HG03432 (cell line): ENCODE measurements at regions not wholly inside any gene's neighbourhood (a gene's known extent, or its start where the extent isn't known, plus 50 kb on each side); places are given as distances from the start of the nearest gene placed in this dataset.

Source experiments
- ATAC-seq: cut with Tn5 transposase; IDR thresholded peaks from one replicate; pipeline ENCODE4 v1.9.1; 2021; ENCODE audit warnings: mild to moderate bottlenecking, moderate library complexity; ENCODE audit not compliant: unreplicated experiment

DNA sequence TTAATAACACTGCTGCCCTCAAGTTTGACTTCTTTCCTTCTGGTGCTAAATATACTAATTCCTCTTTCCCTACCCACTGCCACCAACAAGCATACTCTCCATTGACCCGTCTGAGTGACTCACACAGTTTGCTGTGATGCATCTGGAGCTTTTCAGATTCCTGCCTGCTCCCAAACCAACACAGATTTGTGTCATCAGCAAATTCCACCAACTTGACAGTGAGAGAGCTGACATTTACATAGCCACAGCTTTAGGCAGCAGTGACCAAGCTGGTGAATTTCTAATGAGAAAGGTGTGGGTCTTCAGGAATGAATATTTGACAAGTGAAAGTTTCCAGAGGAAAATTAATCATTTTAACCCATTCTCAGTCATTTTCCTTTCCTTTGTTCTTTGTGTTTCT is 96.5 kb upstream of the PRICKLE2 start:
- no peak for ATAC-seq

DNA sequence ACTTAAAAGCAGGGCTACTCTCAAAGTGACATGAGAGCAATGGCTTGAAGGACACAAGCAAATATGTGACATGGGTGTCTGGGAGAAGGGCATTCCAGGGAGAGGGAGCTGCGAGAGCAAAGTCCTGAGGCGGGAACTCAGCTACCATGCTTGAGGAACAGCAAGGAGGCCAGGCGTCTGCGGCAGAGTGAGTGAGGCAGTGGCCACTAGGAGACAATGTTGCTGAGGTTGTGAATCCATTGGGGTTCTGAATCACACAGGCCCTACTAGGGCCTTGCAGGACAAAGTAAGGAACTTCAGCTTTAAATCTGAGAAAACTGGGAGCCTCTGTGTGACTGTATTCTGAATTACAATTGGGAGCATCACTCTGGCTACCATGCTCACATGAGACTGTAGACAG is 94.1 kb upstream of the PRICKLE2 start:
- no peak for ATAC-seq

DNA sequence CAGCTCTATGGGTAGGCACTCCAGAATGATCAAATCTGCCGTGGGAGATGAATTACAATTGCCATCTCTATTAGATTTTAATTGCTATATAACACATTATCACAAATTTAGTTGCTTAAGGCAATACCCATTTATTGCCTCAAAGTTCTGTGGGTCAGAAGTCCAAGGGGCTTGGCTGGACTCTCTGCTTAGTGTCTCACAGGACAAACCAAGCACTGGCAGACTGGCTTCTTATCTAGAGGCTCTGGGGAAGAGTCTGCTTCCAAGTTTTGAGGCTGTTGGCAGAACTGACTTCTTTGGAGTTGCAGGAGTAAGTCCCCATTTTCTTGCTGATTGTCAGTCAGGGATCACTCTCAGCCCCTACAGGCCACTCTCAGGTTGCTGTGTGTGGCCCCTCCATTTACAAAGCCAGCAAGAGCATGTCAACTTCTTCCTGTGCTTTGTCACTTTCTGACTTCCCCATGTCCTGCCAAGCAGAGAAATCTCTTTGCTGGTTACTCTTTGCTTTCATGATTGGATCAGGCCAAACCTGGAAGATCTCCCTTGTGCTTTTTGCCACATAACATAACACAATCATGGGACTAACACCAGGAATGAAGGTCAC is 93.5 kb upstream of the PRICKLE2 start:
- no peak for ATAC-seq

DNA sequence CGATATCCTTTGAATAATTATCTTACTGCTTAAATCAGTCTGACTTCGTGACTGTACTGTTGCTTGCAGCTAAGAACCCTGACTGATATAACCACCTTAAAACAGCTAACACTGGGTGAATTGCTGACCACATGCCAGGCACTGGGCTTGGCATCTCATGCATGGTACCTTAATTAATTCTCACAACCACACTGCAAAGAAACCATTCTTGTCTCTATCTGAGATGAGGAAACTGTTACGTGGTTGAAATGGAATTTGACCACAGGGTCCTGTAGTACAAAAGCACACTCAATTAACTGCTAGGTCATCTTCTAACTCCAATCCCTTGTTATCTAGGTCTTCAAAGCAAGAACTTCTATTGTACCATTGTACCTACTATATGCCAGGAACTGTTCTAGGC is 92.7 kb upstream of the PRICKLE2 start:
- no peak for ATAC-seq

DNA sequence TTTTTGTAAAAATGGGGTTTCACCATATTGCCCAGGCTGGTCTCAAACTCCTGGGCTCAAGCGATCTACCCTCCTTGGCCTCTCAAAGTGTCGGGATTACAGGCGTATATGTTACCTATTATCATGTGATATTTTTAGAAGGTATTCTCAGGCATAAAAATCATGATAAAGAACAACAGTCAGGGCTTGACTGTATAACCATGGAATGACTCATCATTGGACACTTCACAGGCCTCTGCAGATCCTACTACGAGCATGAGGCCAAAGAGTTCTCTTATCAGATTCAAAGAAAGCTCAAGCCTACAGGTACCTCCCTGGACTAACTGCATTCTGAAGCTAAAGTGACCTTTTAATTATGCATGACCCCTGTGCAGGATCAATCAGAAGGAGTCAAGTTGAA is 91.7 kb upstream of the PRICKLE2 start:
- no peak for ATAC-seq

DNA sequence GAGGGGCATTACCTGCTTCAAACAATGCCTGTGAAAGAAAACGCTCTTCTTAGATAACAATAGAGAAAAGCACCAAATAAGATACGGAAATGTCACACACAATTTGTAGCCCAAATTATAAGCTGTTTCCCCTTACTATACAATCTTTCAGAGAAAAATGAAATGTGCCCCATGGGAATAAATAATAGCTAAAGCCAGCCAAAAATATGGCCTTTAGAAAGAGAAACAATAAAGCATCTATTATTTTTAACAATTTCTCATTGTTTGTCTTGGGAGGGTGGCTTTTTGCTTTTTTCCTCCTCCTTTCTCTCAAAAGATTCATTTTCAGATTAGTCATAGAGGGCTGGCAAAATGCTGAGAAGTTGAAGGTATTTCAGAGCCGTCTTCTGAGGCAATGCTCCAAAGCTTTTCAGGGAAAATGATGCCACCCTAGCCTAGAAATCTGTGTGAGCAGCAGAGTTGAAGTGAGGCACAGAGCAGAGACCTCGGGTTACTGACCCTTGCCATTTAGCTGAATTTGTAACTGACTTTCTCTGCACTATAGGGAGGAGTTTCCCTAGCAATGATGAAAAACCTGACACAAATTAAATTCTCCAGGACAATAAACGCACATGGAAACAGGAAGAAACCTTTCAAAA is 86.3 kb upstream of the PRICKLE2 start:
- ATAC-seq, result no peak

DNA sequence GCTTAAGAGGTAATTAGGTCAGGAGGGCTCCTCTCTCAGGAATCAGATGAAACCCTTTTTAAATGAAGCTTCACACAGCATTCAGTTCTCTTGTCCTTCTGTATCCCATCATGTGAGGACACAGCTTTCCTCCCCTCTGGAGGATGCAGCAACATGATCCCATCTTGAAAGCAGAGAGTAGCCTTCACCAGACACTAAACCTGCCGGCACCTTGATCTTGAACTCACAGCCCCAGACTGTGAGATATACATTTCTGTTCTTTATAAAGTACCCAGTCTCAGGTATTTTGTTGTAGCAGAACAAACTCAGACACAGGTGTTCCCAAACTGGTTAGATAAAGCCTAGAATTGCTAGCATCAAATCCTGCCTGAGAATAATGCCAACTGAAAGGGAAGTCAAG is 83.7 kb upstream of the PRICKLE2 start:
- ATAC-seq, result no peak

DNA sequence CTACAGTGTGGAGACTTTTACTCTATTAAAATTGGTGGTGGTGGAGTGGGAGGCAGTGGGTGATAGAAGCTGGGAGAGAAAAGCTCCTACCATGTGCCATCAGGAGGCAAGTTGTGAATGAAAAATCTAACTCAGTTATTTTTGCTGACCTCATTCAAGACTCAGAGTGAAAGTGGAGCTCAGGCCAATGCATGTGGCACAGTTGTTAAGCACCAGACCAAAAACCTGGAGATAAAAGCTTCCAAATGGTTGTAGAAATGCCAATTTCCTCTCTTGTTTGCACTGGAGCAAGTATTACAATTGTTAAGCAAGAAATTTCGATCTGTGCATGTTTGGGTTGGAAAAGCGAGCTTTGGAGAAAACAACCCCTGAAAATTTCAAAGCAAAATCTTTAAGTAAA is 81.5 kb upstream of the PRICKLE2 start:
- no peak for ATAC-seq

DNA sequence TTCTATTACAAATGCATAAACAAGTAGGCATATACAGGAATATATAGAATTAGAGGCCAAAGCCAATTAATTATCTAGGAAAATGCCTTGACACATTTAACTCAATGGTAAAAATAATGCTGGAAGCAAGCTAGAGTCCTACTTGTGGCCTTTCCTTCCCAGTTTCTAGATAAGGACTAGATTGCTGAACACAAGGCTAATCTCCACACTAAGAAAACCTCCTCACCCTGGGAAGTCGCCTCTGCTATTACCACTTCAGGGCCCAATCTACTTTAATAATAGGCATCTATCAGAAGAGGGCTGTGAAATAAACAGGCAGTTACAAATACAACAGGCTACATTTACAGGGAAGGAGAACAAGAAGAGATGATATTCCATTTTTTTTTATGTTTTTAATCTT is 80.5 kb upstream of the PRICKLE2 start:
- ATAC-seq, result no peak

DNA sequence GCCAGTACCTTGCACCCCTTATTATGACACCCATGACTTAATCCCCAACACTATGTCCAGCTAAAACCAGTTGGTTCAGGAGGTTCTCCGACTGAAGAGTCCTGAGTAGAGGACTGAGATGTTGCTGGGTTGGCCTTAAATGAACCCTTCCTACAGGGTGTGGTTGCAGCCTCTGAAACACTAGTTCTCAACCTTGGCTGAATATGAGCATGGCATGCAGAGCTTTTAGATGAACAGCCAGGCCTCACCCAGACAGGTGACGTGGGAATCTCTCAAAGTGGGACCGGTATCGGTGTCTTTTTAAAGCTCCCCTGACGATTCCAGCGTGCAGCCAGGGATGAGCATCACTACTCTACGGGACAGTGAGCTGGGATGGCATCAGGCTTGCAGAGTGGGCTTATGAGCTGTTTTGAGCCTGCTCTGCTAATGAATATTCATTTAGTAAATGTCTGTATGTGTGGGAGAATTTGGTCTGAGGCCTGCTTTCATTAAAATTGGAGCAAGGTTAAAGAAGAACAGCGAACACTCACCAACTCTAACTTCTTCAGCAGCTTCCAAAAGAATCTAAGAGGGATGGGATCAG is 79.7 kb upstream of the PRICKLE2 start:
- no peak for ATAC-seq

DNA sequence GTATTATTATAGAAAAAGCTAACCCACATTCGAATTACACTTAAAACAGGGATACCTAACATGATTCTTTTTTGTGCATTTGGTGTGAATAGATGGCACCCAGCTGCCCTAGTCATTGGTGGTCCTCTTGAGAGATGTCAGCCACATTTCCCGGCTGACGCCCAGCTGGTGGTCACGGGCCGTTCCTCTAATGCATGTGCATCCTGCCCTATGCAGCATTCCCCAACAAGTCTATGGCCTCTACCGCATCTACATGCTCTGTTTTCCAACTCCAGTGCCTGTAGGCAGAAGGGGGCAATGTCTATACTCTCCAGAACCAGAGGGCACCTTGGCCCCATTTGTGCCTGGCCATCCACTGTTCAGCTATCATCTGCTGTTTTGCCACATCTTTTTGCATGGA is 78.6 kb upstream of the PRICKLE2 start:
- no peak for ATAC-seq

DNA sequence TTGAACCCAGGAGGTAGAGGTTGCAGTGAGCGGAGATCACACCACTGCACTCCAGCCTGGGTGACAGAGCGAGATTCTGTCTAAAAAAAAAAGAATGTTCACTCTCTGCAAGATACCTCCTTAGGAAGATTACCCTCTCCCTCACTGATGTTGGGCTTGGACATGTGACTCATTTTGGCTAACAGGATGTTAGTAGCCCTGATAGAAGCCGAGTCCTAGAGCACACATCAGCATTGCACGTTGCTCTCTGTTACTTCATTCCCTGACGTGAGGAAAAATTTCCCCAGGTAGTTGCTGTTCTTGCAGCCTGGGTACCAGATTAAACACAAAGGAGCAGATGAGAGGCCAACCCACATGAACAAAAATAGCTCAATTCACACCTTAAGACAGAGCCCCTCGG is 78.1 kb upstream of the PRICKLE2 start:
- no peak for ATAC-seq

DNA sequence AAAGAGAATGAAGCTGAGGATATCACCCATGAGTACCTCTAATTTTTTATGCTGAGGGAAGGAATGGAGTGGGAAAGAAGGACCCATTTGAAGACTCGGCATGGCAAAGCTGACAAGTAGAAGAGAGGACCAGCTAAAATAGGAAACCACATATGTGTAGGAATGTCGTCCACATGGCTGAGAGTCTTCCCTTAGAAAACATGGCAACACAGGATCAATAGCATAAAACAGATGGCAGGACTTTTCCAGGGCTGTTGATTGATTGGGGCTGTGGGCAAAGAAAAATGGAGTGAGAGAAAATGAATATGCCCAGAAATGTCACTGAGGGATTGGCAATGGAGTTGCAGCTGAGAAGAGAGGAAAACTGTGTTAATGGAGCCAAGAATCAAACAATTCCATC is 76.2 kb upstream of the PRICKLE2 start:
- no peak for ATAC-seq

DNA sequence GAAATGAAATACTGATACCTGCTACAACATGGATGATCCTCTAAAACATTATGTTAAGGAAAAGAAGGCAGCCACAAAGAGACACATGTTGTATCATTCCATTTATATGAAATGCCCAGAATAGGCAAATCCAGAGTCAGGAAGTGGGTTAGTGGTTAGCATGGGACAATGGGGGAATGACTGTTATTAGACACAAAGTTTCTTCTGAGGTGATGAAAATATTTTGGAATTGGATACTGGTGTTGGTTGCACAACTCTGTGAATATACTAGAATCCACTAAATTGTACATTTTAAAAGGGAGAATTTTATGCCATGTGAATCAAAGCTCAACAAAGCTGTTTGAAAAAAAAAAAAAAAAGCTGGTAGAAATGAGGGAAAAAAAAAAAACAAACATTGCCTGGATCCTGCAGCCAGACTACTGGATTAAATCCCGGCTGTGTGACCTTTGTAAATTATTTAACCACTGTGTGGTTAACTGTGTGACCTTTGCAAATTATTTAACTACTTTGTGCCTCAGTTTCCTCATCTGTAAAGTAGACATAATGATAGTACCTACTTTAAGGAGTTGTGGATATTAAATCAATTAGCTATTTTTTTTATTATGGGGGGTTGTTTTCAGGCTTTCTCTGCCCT is 75.6 kb upstream of the PRICKLE2 start:
- ATAC-seq, result no peak

DNA sequence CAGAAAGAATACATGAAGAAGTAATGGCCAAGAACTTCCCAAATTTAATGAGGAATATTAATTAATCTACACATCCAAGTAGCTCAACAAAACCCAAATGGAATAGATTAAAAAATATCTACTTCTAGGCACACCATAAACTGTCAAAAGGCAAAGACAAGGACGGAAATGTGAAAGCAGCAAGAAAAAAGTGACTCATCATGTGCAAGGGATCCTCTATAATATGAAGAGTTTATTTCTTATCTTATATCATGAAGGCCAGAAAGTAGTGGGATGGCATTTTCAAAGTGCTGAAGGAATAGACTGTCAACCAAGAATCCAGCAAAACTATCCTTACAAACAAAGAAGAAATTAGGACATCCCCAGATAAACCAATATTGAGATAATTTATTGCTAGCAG is 73.9 kb upstream of the PRICKLE2 start:
- ATAC-seq, result no peak

DNA sequence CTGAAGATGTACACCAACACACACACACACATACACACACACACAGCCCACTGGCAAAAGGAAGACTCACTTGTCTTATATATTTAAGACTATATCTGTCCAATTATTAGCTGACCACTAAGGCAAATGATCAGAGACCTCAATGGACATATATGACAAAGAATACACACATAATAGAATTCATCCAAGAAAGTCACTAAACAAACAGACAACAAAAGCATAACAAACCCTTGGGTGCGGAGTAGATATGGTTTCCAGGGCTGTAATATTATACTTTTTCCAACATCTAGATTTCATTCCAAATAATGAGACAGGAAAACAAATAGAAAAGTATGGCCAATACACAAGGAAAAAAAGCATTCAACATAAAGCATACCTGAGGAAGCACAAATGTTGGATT is 72.3 kb upstream of the PRICKLE2 start:
- ATAC-seq, result no peak

DNA sequence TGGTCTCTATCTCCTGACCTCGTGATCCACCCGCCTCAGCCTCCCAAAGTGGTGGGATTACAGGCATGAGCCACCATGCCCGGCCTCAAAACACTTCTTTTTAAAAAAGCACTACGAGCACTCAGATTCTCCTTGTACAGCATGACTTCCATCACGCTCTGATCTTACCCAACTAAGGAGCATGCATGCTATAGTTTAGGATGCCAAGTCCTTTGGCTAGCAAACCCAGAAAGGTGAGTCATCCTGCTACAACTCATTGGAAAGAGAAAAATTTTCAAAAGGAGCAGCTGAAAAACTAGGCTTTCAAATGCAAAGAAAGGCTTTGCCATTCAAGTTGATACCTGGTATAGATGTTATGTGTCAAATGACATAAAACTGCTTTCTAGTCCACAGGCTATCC is 70.3 kb upstream of the PRICKLE2 start:
- no peak for ATAC-seq

DNA sequence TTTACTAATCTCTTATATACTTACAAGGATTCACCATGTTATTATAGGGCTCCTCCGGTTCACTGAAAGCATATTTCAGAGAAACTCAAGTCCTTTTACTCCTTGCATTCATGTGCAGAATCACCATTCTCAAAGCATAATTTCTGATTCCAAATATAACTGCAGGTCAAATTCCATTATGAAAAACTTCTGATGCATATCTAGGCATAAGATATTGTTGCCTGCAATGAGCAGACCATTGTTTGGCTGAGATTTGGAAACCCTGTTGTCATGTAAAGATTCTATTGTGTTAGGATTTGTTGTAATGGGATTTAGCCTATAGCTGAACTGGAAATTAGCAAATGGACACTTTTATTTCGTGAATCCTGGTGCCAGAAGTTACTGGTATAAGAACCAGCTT is 69.5 kb upstream of the PRICKLE2 start:
- no peak for ATAC-seq

DNA sequence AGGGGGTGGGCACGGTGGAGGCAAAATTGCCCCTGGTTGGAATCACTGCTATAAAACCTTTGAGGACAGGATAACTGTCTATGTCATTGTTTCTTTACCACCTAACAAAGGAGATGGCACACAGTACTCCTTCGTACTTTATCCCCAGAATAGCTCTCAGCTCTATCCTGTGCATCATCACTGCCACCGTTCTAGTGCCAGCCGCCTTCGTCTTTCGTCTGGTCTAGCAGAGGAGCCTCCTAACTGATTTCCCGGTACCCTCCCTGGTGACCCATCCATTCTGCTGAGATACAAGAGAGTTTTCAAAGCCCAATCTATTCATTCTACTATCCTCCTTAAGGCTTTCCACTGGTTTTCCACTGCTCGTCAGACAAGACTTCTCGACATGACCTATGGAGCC is 67.9 kb upstream of the PRICKLE2 start:
- no peak for ATAC-seq

DNA sequence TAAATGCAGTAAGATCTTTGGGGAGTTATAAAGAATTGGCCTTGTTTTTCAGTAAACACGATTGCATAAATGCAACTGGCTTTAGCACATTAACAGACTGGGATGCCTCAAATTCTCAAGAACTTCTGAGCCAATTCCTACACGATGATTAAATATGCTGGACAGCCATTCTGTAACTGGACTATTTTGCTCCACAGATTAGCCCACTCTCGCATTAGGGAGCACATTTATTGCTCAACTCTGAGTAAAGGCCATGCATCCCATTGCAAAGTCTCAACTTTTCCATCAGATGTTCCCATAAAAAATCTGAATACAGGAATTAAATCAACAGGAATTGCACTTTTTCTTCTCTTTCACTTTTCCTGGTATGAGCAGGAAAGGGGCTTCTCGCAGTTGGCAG is 66.7 kb upstream of the PRICKLE2 start:
- no peak for ATAC-seq

DNA sequence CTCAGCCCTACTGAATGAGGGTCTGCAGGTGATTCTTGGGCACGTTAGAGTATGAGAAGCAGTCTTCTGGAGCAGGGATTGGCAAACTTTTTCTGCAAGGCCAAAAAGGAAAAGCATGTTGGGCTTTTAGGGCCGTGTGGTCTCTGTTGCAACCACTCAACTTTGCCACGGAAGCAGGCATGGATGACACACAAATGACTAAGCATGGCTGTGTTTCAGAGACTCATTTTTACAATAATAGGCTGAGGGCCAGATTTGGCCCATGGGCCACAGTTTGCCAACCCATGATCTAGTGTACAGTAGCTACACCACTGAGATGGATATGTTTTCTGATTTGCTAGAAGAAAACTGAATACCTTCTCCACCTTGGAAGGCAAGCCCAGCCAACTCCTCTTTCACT is 66.1 kb upstream of the PRICKLE2 start:
- no peak for ATAC-seq

DNA sequence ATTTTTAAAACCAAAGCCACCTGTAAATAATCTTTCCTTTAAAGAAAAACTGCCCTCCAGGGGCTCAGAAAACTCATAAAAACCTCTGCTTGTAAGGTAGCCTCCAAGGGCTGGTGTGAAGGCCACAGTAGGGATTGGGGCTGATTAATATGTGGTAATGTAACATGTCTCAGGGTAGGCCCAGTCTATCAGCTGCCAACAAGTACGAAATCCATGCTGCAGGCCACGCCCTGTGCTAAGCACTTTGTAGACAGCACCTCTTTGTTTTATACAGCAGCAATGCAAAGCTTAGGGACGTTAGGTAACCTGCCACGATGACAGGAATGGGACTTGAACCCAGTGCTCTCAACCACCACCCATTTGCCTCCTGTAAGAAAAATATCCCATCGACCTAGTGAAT is 65.6 kb upstream of the PRICKLE2 start:
- no peak for ATAC-seq
